ENCODE measurements at regions not wholly inside any gene's neighbourhood (a gene's known extent, or its start where the extent isn't known, plus 50 kb on each side); places are given as distances from the start of the nearest gene placed in this dataset.

DNA sequence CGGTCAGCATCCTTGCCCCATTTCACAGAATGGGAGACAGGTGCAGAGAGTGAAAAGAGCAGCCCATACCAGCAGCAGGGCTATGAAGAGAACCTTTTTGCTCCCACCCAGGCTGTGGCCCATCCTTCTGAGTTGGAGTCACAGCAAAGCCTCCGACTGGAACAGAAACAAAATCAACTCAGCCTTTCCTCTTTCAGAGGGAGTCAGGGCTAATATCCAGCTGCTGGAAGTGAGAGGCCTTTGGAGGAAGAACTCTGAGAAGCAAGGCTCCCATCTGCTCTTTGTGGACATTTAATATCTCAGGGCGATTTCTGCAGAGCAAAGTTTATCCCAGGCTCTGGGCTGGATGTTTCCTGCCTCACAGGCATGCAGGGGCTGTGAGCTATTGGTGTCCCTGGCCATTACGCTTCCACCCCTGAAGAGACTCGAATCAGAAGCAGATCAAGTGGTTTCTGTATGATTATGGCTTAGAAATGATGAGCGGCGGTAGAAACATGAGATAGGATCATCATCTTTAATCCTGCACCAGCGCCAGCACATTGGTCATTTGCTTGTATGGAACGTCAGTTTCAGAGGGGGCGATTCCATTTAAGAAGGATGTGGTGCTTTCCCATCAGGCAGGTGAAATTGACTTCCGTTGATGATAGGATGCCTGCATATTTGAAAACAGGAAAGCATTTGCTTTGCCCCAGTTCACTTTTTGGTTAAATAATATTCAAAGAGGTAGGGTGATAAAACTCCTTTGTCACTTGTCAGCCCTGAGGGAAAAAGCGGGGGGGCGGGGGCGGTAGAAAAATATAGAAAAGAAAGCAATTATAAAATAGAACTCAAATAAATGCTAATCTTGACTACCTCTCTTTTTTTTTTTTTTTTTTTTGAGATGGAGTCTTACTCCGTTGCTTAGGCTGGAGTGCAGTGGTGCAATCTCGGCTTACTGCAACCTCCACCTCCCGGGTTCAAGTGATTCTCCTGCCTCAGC is 152.4 kb downstream of the LRRC30 start:
- DNase-seq (ENCODE audit: low read depth): no peak
- no peak overlapping the region for H3K4me3 ChIP-seq (ENCODE audit: low read depth, low read length)
- TF ChIP-seq, protein P1, sequence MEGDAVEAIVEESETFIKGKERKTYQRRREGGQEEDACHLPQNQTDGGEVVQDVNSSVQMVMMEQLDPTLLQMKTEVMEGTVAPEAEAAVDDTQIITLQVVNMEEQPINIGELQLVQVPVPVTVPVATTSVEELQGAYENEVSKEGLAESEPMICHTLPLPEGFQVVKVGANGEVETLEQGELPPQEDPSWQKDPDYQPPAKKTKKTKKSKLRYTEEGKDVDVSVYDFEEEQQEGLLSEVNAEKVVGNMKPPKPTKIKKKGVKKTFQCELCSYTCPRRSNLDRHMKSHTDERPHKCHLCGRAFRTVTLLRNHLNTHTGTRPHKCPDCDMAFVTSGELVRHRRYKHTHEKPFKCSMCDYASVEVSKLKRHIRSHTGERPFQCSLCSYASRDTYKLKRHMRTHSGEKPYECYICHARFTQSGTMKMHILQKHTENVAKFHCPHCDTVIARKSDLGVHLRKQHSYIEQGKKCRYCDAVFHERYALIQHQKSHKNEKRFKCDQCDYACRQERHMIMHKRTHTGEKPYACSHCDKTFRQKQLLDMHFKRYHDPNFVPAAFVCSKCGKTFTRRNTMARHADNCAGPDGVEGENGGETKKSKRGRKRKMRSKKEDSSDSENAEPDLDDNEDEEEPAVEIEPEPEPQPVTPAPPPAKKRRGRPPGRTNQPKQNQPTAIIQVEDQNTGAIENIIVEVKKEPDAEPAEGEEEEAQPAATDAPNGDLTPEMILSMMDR (IDR thresholded peaks at IDR 0.05; ENCODE audit: insufficient read depth, low read length): no peak

DNA sequence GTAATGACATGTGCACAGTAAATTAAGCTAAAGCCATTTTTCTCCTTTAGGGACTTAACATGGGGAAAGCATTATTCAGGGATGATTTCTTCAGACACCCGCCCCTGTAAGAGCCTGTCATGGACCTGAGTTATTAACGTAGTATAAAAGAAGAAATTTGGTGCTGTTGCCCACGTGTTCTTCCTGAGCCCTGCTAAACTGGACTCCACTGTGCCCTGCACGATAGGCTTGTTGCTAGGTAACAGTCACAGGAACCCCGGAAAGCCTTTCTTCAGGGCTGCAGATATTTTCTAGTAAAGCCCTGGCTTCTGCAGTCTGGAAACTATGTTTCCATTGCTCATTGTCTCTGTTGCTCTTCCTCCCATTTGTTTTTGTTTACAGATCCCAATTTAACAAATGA is 157.9 kb downstream of the LRRC30 start:
- no peak for DNase-seq (ENCODE audit: low read depth)
- no peak overlapping the region for H3K4me3 ChIP-seq (ENCODE audit: low read depth, low read length)
- TF ChIP-seq, protein P1 (IDR thresholded peaks at IDR 0.05; ENCODE audit: insufficient read depth, low read length): no peak

DNA sequence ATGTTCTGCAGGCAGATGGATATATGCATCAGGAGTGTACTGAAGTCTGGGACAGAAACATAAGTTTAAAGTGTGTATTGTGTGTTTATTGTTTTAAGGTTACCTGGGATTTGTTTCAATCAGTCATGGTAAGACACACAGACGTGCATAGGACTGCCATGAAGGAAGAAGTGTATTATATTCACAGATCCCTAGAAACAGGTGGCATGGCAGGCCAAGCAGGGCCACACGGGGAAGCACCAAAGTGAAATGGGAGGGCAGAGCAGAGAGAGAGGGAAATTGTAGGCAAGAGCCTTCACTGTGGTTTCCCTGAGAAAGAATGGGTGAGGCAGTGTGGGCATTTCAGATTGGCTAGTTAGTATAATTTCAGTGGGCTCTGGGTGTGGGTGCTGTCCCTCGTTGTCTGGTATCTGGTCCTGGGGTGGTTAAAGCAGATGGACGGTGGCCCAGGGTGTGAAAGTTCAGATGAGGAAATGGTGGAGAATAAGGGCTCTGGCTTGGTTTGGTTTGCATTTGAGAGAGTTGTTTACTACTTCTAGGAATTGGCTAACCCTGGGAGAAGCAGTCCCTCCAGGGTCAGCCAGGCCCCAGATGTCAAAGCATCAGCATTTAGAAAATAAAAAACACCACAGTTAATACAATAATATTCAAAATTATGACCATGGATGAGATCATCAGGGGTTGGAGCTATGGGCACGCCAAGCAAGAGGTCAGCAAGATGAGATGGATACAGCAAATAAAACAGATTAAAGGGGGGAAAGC is 160.0 kb downstream of the LRRC30 start:
- no peak for DNase-seq (ENCODE audit: low read depth)
- TF ChIP-seq, protein P1 (IDR thresholded peaks at IDR 0.05; ENCODE audit: insufficient read depth, low read length): no peak
- H3K4me3 ChIP-seq (ENCODE audit: low read depth, low read length): no peak overlapping the region

DNA sequence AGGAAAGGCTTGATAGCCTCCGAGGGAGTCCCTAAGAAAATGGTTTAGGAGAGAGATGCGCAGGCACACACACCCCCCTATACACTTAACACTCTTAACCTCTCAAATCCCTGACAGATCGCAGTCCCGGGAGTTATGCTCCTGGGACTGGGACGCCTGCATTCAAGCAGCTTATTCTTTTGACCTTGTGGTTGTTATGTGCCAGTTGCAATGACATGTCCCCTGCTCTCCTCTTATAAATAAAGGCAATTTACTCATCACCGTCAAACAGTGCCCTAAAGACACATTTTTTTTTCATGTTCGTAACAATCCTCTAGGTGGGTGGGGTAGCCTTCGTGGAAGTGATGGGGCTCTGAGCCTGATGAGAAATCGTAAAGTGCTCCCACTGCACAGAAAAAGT is 162.2 kb downstream of the LRRC30 start:
- H3K4me3 ChIP-seq (ENCODE audit: low read depth, low read length): no peak overlapping the region
- DNase-seq (ENCODE audit: low read depth): no peak
- TF ChIP-seq, protein P1 (IDR thresholded peaks at IDR 0.05; ENCODE audit: insufficient read depth, low read length): no peak

DNA sequence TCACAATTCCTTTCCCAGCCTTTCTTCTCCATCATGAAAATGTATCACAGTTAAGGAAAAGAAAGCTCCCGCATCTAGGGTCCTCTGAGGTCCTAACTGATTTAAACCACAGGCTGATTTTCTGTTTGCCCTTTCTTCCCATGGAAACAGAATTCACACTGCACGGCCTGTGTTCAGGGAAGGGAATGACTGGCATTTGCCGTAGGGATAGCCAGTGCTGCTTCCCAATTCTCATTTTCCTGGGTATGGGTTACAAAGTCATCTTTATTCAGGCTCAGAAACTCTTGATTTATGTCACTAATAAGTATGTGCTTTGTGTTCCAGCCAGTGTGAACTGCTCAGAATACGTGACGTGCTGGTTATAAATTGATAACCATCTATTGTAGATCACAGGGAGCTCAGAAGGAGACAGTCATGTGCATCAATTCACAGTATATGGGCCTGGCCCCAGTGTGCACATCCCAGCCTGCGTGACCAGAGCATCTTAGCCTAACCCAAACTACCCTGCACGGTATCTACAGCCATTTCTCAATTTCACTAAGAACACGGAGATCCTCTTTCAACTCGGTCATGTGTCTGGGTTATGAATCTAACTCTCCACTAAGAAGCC is 163.3 kb downstream of the LRRC30 start:
- H3K4me3 ChIP-seq (ENCODE audit: low read depth, low read length): no peak overlapping the region
- TF ChIP-seq, protein P1 (IDR thresholded peaks at IDR 0.05; ENCODE audit: insufficient read depth, low read length): no peak
- DNase-seq (ENCODE audit: low read depth): no peak

DNA sequence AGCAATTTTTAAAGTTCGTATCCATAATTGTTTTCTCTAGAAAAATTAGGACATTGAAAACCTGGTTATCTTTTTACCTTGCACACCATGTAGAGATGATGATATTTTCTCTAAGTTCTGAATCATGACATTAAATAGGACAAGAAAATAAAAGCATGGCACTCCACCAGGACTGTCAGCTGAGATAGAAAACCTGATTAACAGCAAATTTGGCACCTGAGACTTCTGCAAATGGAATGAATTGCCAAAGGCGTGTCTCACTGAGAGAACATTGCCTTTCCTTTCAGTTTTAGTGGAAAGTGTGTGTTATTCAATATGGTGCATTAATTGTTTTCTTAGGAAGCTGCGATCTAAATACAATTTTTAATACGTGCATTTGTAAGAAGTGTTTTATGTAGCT is 164.7 kb downstream of the LRRC30 start:
- no peak for DNase-seq (ENCODE audit: low read depth)
- no peak overlapping the region for H3K4me3 ChIP-seq (ENCODE audit: low read depth, low read length)
- TF ChIP-seq, protein P1 (IDR thresholded peaks at IDR 0.05; ENCODE audit: insufficient read depth, low read length): no peak
